T-helper 2 cell treated with Interferon-gamma antibody and Interleukin-4, amounts not matched to agents 5 μg/mL and 100 μg/mL, for 36 hours (primary cell): ENCODE measurements at regions not wholly inside any gene's neighbourhood (a gene's known extent, or its start where the extent isn't known, plus 50 kb on each side); places are given as distances from the start of the nearest gene placed in this dataset.

Experiments
- DNase-seq: peaks from one replicate; pipeline ENCODE4 v3.0.0; 2021; ENCODE audit warnings: low spot score
- H3K27ac Mint-ChIP-seq: one replicate; pipeline ENCODE4 v1.8.0; 2021; ENCODE audit warnings: mild to moderate bottlenecking, mixed read lengths
- H3K27me3 Mint-ChIP-seq: one replicate; pipeline ENCODE4 v1.8.0; 2021; ENCODE audit warnings: low read depth, mixed read lengths
- H3K36me3 Mint-ChIP-seq: one replicate; pipeline ENCODE4 v1.8.0; 2021; ENCODE audit warnings: low read depth, mixed read lengths
- H3K4me1 Mint-ChIP-seq: one replicate; pipeline ENCODE4 v1.8.0; 2021; ENCODE audit warnings: low read depth, mixed read lengths
- H3K4me3 Mint-ChIP-seq: one replicate; pipeline ENCODE4 v1.8.0; 2022; ENCODE audit warnings: mild to moderate bottlenecking, moderate library complexity, mixed read lengths
- H3K9me3 Mint-ChIP-seq: one replicate; pipeline ENCODE4 v1.8.0; 2021; ENCODE audit warnings: mixed read lengths

GRCh38 chr15:46556559-46557379 is 921.9 kb downstream of the SQOR start:
- H3K36me3 Mint-ChIP-seq = no peaks in the 10 kb centered on the region
- H3K27ac Mint-ChIP-seq = no peak overlapping the region
- H3K27me3 Mint-ChIP-seq = no peaks in the 10 kb centered on the region
- peaks cover 25% of the 10 kb centered on the region for H3K9me3 Mint-ChIP-seq
- DNase-seq = no peak
- H3K4me1 Mint-ChIP-seq = no peaks in the 10 kb centered on the region
- no peak overlapping the region for H3K4me3 Mint-ChIP-seq

DNA sequence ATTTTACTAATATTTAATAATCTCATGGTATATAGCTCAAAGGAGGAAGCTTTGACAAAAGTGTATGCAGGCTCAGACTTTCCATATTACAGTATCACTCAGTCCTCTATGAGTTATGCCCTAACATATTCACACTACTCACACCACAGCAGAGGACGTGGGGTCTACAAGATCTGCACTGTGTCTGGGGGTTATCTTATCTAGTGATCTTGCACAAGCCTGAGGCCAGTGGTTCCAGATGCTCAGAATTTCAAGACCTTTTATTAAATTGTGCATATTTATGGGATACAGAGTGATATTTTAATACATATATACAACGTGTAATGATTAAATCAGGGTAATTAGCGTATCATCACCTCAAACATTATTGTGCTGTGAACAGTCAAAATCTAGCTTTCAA is 933.1 kb downstream of the SQOR start:
- no peak for DNase-seq
- Mint-ChIP-seq H3K36me3 (no peaks in the 10 kb centered on the region), H3K4me1 (no peaks in the 10 kb centered on the region), H3K27me3 (no peaks in the 10 kb centered on the region), H3K4me3 (no peak overlapping the region), H3K27ac (no peak overlapping the region), H3K9me3 (peaks cover 30% of the 10 kb centered on the region)

- H3K4me3 Mint-ChIP-seq = no peak overlapping the region
- H3K27ac Mint-ChIP-seq = no peak overlapping the region
- H3K9me3 Mint-ChIP-seq = peaks cover 26% of the 10 kb centered on the region
- no peak for DNase-seq
- no peaks in the 10 kb centered on the region for H3K36me3 Mint-ChIP-seq
- no peaks in the 10 kb centered on the region for H3K4me1 Mint-ChIP-seq
- no peaks in the 10 kb centered on the region for H3K27me3 Mint-ChIP-seq
Observed at GRCh38 chr15:46569781-46570180, 935.0 kb downstream of the SQOR start.

DNA sequence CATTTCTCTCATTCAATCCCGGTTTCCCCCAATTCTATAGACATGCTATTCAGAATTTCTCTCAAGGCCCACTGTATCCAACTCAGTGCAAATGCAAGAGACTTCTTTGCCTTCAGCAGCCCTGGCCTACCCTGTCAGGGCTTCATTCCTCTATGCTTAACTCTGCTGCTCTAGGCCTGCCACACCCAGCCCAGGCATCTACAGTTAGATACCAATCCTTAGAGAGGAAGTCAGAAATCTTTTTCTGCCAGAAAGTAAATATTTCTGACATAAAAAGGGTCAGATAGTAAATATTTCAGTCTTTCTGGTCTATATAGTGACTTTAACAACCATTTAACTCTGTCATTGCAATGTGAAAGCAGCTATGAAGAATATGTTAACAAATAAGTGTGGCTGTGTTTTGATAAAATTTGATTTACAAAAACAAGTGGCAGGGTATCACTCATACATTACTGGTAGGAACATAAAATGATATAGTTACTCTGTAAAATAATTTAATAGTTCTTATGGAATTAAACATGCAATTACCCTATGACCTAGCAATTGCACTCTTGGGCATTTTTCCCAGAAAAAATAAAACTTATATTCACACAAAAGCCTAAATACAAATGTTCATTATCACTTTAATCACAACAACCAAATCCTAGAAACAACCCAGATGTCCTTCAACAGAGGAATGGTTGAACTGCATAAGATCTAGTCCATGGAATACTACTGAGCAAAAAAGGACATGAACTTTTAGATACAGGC is 942.0 kb downstream of the SQOR start:
- H3K36me3 Mint-ChIP-seq = no peaks in the 10 kb centered on the region
- no peak overlapping the region for H3K4me3 Mint-ChIP-seq
- DNase-seq = no peak
- H3K4me1 Mint-ChIP-seq = no peaks in the 10 kb centered on the region
- H3K27ac Mint-ChIP-seq = no peak overlapping the region
- H3K27me3 Mint-ChIP-seq = no peaks in the 10 kb centered on the region
- peaks cover 14% of the 10 kb centered on the region for H3K9me3 Mint-ChIP-seq

DNA sequence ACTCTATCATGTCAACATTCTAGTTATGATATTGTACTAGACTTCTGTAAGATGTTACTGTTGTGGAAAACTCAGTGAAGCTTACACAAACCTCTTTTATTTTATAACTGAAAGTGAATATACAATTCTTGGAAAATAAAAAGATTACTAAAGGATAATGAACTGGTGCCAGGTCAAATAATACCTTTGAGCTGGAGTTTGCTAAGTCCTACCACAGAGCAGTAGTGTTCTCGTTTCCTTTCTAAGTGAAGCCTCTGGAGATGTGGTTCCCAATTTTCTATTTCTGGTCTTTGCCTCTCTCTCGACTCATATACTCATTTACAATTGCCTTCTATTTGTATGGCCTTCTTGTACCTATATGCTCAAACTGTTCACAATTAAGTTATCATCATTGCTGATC is 942.9 kb downstream of the SQOR start:
- H3K27ac Mint-ChIP-seq = no peak overlapping the region
- no peaks in the 10 kb centered on the region for H3K27me3 Mint-ChIP-seq
- H3K4me1 Mint-ChIP-seq = no peaks in the 10 kb centered on the region
- no peak overlapping the region for H3K4me3 Mint-ChIP-seq
- no peak for DNase-seq
- no peaks in the 10 kb centered on the region for H3K36me3 Mint-ChIP-seq
- H3K9me3 Mint-ChIP-seq = peaks cover 14% of the 10 kb centered on the region

DNA sequence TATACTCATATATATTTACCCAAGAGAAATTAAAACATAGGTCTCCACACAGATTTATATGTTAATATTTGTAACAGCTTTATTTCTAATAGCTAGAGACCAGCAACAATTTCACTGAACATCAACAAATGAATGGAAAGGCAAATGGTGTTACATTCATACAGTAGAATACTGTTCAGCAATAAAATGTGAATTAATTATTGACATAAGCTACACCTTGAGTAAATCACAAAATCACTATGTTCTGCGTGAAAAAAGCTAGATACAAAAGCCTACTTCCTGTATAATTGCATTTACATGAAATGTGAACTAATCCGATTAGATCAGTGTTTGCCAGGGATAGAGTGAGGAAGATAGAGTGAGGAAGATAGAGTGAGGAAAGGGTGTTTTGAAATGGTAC is 945.7 kb downstream of the SQOR start:
- Mint-ChIP-seq H3K27ac (no peak overlapping the region), H3K9me3 (peaks cover 13% of the 10 kb centered on the region), H3K4me3 (no peak overlapping the region), H3K27me3 (no peaks in the 10 kb centered on the region), H3K36me3 (no peaks in the 10 kb centered on the region), H3K4me1 (no peaks in the 10 kb centered on the region)
- DNase-seq = no peak

- no peaks in the 10 kb centered on the region for H3K27me3 Mint-ChIP-seq
- no peaks in the 10 kb centered on the region for H3K36me3 Mint-ChIP-seq
- H3K27ac Mint-ChIP-seq = no peak overlapping the region
- H3K4me3 Mint-ChIP-seq = no peak overlapping the region
- H3K9me3 Mint-ChIP-seq = peaks cover 13% of the 10 kb centered on the region
- no peak for DNase-seq
- no peaks in the 10 kb centered on the region for H3K4me1 Mint-ChIP-seq
Observed at GRCh38 chr15:46580924-46581323, 946.1 kb downstream of the SQOR start.

- no peak overlapping the region for H3K27ac Mint-ChIP-seq
- no peak overlapping the region for H3K4me3 Mint-ChIP-seq
- H3K27me3 Mint-ChIP-seq = no peaks in the 10 kb centered on the region
- H3K4me1 Mint-ChIP-seq = no peaks in the 10 kb centered on the region
- H3K36me3 Mint-ChIP-seq = no peaks in the 10 kb centered on the region
- DNase-seq = no peak
- H3K9me3 Mint-ChIP-seq = peaks cover 52% of the 10 kb centered on the region
Observed at GRCh38 chr15:46589088-46589487, 954.3 kb downstream of the SQOR start.

- Mint-ChIP-seq H3K27me3 (no peaks in the 10 kb centered on the region), H3K4me1 (no peaks in the 10 kb centered on the region), H3K27ac (no peak overlapping the region), H3K9me3 (peaks cover 50% of the 10 kb centered on the region), H3K36me3 (no peaks in the 10 kb centered on the region), H3K4me3 (no peak overlapping the region)
- DNase-seq = no peak
Observed at GRCh38 chr15:46591462-46591861, 956.6 kb downstream of the SQOR start.

- H3K4me1 Mint-ChIP-seq = no peaks in the 10 kb centered on the region
- H3K36me3 Mint-ChIP-seq = no peaks in the 10 kb centered on the region
- no peaks in the 10 kb centered on the region for H3K27me3 Mint-ChIP-seq
- H3K9me3 Mint-ChIP-seq = peaks cover 29% of the 10 kb centered on the region
- H3K27ac Mint-ChIP-seq = no peak overlapping the region
- no peak for DNase-seq
- H3K4me3 Mint-ChIP-seq = no peak overlapping the region
Observed at GRCh38 chr15:46595016-46595415, 960.2 kb downstream of the SQOR start.

DNA sequence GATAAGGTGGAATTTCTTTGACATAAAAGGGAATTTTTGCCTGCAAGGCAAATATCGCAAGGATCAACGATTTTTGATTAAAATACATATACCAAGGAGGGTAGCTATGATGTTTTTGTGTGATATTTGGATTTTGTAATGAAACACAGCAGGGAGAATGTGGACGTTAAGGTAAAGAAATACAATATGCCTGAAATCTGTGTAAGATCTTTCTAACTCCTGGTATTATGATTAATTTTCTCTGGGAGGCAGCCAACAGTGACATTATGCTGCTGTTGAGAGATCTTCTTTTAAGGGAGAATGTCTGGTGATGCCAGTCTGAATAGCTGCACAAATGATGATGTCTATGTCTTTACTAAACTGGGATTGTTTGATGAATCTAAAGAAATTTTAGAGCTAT is 972.2 kb downstream of the SQOR start:
- Mint-ChIP-seq H3K36me3 (no peaks in the 10 kb centered on the region), H3K9me3 (peaks cover 40% of the 10 kb centered on the region), H3K27me3 (no peaks in the 10 kb centered on the region), H3K4me3 (no peak overlapping the region), H3K27ac (no peak overlapping the region), H3K4me1 (no peaks in the 10 kb centered on the region)
- no peak for DNase-seq

- DNase-seq = no peak
- no peak overlapping the region for H3K27ac Mint-ChIP-seq
- no peaks in the 10 kb centered on the region for H3K36me3 Mint-ChIP-seq
- H3K4me1 Mint-ChIP-seq = no peaks in the 10 kb centered on the region
- H3K27me3 Mint-ChIP-seq = no peaks in the 10 kb centered on the region
- H3K4me3 Mint-ChIP-seq = no peak overlapping the region
- H3K9me3 Mint-ChIP-seq = peaks cover 33% of the 10 kb centered on the region
Observed at GRCh38 chr15:46616033-46616432, 981.2 kb downstream of the SQOR start.

DNA sequence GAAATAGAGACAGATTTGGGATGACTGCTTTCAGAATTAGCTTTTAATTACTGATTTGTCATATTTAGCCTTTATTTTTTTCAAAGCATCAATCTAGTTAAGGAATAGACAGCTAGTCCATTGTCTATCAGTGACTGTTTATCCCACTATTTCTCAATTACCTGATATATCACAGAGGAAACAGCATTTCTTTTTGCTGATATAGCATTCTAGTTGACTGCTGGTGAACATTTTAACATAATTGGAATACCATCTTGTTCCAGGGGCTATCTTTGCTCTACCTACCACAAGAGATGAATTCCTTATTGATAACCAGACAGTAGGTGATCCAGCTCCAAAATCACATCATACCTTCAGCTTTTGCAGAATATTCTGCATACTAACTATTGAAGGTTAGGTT is 982.7 kb downstream of the SQOR start:
- Mint-ChIP-seq H3K36me3 (no peaks in the 10 kb centered on the region), H3K27me3 (no peaks in the 10 kb centered on the region), H3K4me1 (no peaks in the 10 kb centered on the region), H3K9me3 (peaks cover 38% of the 10 kb centered on the region), H3K27ac (no peak overlapping the region), H3K4me3 (no peak overlapping the region)
- DNase-seq = no peak

DNA sequence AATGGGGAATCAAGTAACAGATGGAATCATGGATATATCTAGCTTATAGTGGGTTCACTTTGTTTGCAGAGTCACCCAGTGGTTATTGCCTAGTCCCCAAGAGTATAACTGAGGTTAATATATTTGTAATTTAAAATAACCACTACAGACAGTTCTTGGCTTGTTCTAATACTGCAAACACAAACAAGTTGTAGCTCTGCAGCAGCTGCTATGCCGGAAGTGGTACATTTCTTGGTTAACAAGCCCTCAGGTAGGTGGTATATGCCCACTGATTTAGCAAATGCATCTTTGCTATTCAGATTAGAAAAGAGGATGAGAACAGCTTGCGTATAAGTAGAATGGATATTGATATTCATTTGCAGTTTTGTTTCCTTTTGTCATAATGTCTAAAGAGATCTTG is 984.2 kb downstream of the SQOR start:
- Mint-ChIP-seq H3K27ac (no peak overlapping the region), H3K9me3 (peaks cover 39% of the 10 kb centered on the region), H3K4me3 (no peak overlapping the region), H3K27me3 (no peaks in the 10 kb centered on the region), H3K36me3 (no peaks in the 10 kb centered on the region), H3K4me1 (no peaks in the 10 kb centered on the region)
- no peak for DNase-seq
